ENCODE measurements at regions not wholly inside any gene's neighbourhood (a gene's known extent, or its start where the extent isn't known, plus 50 kb on each side); places are given as distances from the start of the nearest gene placed in this dataset.

DNA sequence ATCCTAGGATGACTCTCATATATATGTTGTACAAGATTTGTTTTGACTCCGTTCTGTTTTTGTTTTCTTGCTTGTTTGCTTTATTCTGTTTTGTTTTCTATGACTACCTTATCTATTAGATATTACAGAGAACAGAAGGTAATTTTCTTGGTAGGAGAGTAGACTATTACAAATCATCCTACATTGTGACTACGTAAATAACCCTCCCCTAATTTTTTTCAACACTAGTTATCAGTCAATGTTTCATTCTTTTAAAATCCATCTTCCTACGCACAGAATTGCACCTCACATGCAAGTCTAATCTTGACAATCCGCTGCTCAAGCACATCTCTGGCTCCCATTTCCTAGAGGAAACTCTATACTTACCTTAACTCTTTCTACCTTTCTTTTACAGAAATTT, 792.3 kb upstream of the PIK3C3 start:
- no peaks in the 10 kb centered on the region for H3K27me3 ChIP-seq (replicated peaks in 1 of 4; ENCODE audit: control insufficient read depth in 3 of 4, extremely low read depth in 1 of 4, insufficient read depth in 3 of 4, low read length in 3 of 4)
- H3K4me3 ChIP-seq (ENCODE audit: extremely low read depth in 1 of 4, insufficient read depth in 2 of 4, low read depth in 3 of 4, low read length in 4 of 4) = no peak overlapping the region
- no peak overlapping the region for H3K14ac ChIP-seq (ENCODE audit: insufficient read length)
- no peak overlapping the region for H3K27ac ChIP-seq (ENCODE audit: low read depth, low read length)
- WGBS, 2 experiments (ENCODE audit: extremely low coverage in 1 of 2, insufficient coverage in 1 of 2, insufficient read length in 1 of 2, insufficient replicate concordance in 2 of 2, low coverage in 1 of 2, low lambda C conversion rate in 2 of 2, missing lambda C conversion rate in 1 of 2) = 87% methylated on average over 4 of the region's 4 CpGs; no CpG with 5 or more reads in 1 of the 2 experiments
- no peaks in the 10 kb centered on the region for H3K9me3 ChIP-seq (ENCODE audit: insufficient read depth in 2 of 2, low read depth in 1 of 2, low read length in 1 of 2)
- no peak overlapping the region for H3K4me2 ChIP-seq (ENCODE audit: insufficient read depth in 1 of 2, low read depth in 2 of 2, low read length in 2 of 2)
- H2BK15ac ChIP-seq (ENCODE audit: low read length) = no peak overlapping the region
- H3K4ac ChIP-seq (replicated peaks; ENCODE audit: insufficient read length, low read depth, low read length) = no peak overlapping the region
- POLR2A ChIA-PET (ENCODE audit: partially characterized antibody) = no interaction called here
- H2BK5ac ChIP-seq (ENCODE audit: low read depth, low read length) = no peak overlapping the region
- H3K23ac ChIP-seq (ENCODE audit: insufficient read length) = no peak overlapping the region
- H3K9ac ChIP-seq (replicated peaks in 1 of 4; ENCODE audit: extremely low read depth in 1 of 4, low read depth in 3 of 4, low read length in 3 of 4) = no peak overlapping the region
- no peak overlapping the region for H2AFZ ChIP-seq (ENCODE audit: low read length)
- no peak for DNase-seq (ENCODE audit: low read depth in 1 of 2, low spot score in 2 of 2)
- no peak overlapping the region for H2BK12ac ChIP-seq (ENCODE audit: low read depth, low read length)
- no peak overlapping the region for H2AK5ac ChIP-seq (ENCODE audit: low read depth, low read length)
- CTCF ChIA-PET (ENCODE audit: partially characterized antibody) = no interaction called here
- H4K5ac ChIP-seq (ENCODE audit: insufficient read length, low read depth, low read length) = no peak overlapping the region
- H3K79me1 ChIP-seq (ENCODE audit: low read depth, low read length) = no peaks in the 10 kb centered on the region
- no peak for FAIRE-seq
- H3K79me2 ChIP-seq (ENCODE audit: control insufficient read depth in 1 of 2, insufficient read depth in 2 of 2, low read length in 2 of 2) = no peaks in the 10 kb centered on the region
- H3K36me3 ChIP-seq (ENCODE audit: control insufficient read depth in 2 of 4, insufficient read depth in 4 of 4, low read length in 3 of 4) = no peaks in the 10 kb centered on the region
- H3K56ac ChIP-seq (replicated peaks; ENCODE audit: insufficient read length, low read depth, low read length) = no peak overlapping the region
- no peak overlapping the region for H2BK120ac ChIP-seq (replicated peaks; ENCODE audit: low read depth, low read length)
- no peak overlapping the region for H2BK20ac ChIP-seq (ENCODE audit: low read length)
- H4K8ac ChIP-seq (ENCODE audit: extremely low read depth, insufficient read depth, low read length) = no peak overlapping the region
- H4K20me1 ChIP-seq (replicated peaks in 1 of 2; ENCODE audit: control insufficient read depth in 1 of 2, insufficient read depth in 2 of 2, low read length in 2 of 2) = no peaks in the 10 kb centered on the region
- H4K91ac ChIP-seq (replicated peaks; ENCODE audit: insufficient read length, low read length) = no peak overlapping the region
- no peak overlapping the region for H3K18ac ChIP-seq (ENCODE audit: extremely low read depth, low read length)
- no peaks in the 10 kb centered on the region; the same call in 1 of the 2 replicates for H3K23me2 ChIP-seq (ENCODE audit: low read depth, low read length)
- peaks cover 0 to 3% (median 0%) of the 10 kb centered on the region in 4 experiments; a peak in 1 of 7 replicates for H3K4me1 ChIP-seq (replicated peaks in 1 of 4; ENCODE audit: control insufficient read depth in 3 of 4, insufficient read depth in 4 of 4, low read length in 3 of 4)
- no peak for TF ChIP-seq SP1 (IDR thresholded peaks at IDR 0.05; ENCODE audit: low read depth, low read length)
- no peak for TF ChIP-seq E2F6 (IDR thresholded peaks at IDR 0.05)
- no peak for TF ChIP-seq EGR1 (IDR thresholded peaks at IDR 0.05; ENCODE audit: borderline replicate concordance, low read depth, low read length)
- no peak for TF ChIP-seq TBP (IDR thresholded peaks at IDR 0.05; ENCODE audit: low read depth, low read length)
- TF ChIP-seq POU5F1 (IDR thresholded peaks at IDR 0.05; ENCODE audit: low read depth, low read length) = no peak
- TF ChIP-seq TAF1 (IDR thresholded peaks at IDR 0.05; ENCODE audit: low read depth, low read length) = no peak
- no peak for TF ChIP-seq RNF2 (IDR thresholded peaks at IDR 0.05; ENCODE audit: borderline replicate concordance, low read depth, low read length, missing control alignments, poor library complexity, severe bottlenecking)
- TF ChIP-seq, protein P1, sequence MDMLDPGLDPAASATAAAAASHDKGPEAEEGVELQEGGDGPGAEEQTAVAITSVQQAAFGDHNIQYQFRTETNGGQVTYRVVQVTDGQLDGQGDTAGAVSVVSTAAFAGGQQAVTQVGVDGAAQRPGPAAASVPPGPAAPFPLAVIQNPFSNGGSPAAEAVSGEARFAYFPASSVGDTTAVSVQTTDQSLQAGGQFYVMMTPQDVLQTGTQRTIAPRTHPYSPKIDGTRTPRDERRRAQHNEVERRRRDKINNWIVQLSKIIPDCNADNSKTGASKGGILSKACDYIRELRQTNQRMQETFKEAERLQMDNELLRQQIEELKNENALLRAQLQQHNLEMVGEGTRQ (IDR thresholded peaks at IDR 0.05; ENCODE audit: low read length) = no peak
- TF ChIP-seq SIRT6 (IDR thresholded peaks at IDR 0.05; ENCODE audit: low read length) = no peak
- no peak for TF ChIP-seq ATF2 (IDR thresholded peaks at IDR 0.05; ENCODE audit: low read length)
- TF ChIP-seq TCF12 (IDR thresholded peaks at IDR 0.05; ENCODE audit: low read depth, low read length) = no peak
- no peak for TF ChIP-seq KDM4A (IDR thresholded peaks at IDR 0.05; ENCODE audit: low read depth, low read length, severe bottlenecking)

All from H1 (cell line).